ENCODE measurements at regions not wholly inside any gene's neighbourhood (a gene's known extent, or its start where the extent isn't known, plus 50 kb on each side); places are given as distances from the start of the nearest gene placed in this dataset.

GRCh38 chr6:71486461-71486860, 197.8 kb downstream of the OGFRL1 start:
- no peak for DNase-seq

GRCh38 chr6:71488186-71488585, 199.6 kb downstream of the OGFRL1 start:
- no peak for DNase-seq

GRCh38 chr6:71489736-71490135, 201.1 kb downstream of the OGFRL1 start:
- no peak for DNase-seq

- no peak for DNase-seq
Measured at GRCh38 chr6:71490876-71491275, 202.3 kb downstream of the OGFRL1 start.

GRCh38 chr6:71491844-71492243, 203.2 kb downstream of the OGFRL1 start:
- no peak for DNase-seq

GRCh38 chr6:71492668-71493067, 204.1 kb downstream of the OGFRL1 start:
- DNase-seq = no peak

GRCh38 chr6:71496018-71496721, 207.6 kb downstream of the OGFRL1 start:
- DNase-seq = no peak

GRCh38 chr6:71496722-71497033, 208.1 kb downstream of the OGFRL1 start:
- no peak for DNase-seq

GRCh38 chr6:71498638-71499037, 210.0 kb downstream of the OGFRL1 start:
- DNase-seq = no peak

- no peak for DNase-seq
Measured at GRCh38 chr6:71499667-71500066, 211.1 kb downstream of the OGFRL1 start.

GRCh38 chr6:71502168-71502567, 213.6 kb downstream of the OGFRL1 start:
- no peak for DNase-seq

- DNase-seq = no peak
Measured at GRCh38 chr6:71502956-71503355, 214.3 kb downstream of the OGFRL1 start.

GRCh38 chr6:71507183-71507582, 218.6 kb downstream of the OGFRL1 start:
- DNase-seq = no peak

- no peak for DNase-seq
Measured at GRCh38 chr6:71509191-71510005, 220.8 kb downstream of the OGFRL1 start.

- no peak for DNase-seq
Measured at GRCh38 chr6:71510057-71510713, 221.6 kb downstream of the OGFRL1 start.

- DNase-seq = no peak
Measured at GRCh38 chr6:71510856-71511255, 222.2 kb downstream of the OGFRL1 start.

- no peak for DNase-seq
Measured at GRCh38 chr6:71512256-71512655, 223.6 kb downstream of the OGFRL1 start.

GRCh38 chr6:71513036-71513435, 224.4 kb downstream of the OGFRL1 start:
- DNase-seq = no peak

GRCh38 chr6:71523548-71523947, 234.9 kb downstream of the OGFRL1 start:
- DNase-seq = no peak

GRCh38 chr6:71524201-71524600, 235.6 kb downstream of the OGFRL1 start:
- DNase-seq = no peak

GRCh38 chr6:71527886-71528285, 239.3 kb downstream of the OGFRL1 start:
- no peak for DNase-seq

GRCh38 chr6:71529026-71529425, 240.4 kb downstream of the OGFRL1 start:
- no peak for DNase-seq

- DNase-seq = no peak
Measured at GRCh38 chr6:71529769-71530168, 241.2 kb downstream of the OGFRL1 start.

- DNase-seq = no peak
Measured at GRCh38 chr6:71531006-71531405, 242.4 kb downstream of the OGFRL1 start.

Data from cerebellar nuclear complex (tissue), 1 donor.